HG03139 (cell line): ENCODE measurements at regions not wholly inside any gene's neighbourhood (a gene's known extent, or its start where the extent isn't known, plus 50 kb on each side); places are given as distances from the start of the nearest gene placed in this dataset.
"Not testable (repeated sequence)": the region's sequence is repeated elsewhere in the genome, so short reads cannot be mapped to it uniquely, and the experiment has no call there.

Source experiments
- ATAC-seq: cut with Tn5 transposase; IDR thresholded peaks from one replicate; pipeline ENCODE4 v1.9.1; 2021; ENCODE audit not compliant: unreplicated experiment

DNA sequence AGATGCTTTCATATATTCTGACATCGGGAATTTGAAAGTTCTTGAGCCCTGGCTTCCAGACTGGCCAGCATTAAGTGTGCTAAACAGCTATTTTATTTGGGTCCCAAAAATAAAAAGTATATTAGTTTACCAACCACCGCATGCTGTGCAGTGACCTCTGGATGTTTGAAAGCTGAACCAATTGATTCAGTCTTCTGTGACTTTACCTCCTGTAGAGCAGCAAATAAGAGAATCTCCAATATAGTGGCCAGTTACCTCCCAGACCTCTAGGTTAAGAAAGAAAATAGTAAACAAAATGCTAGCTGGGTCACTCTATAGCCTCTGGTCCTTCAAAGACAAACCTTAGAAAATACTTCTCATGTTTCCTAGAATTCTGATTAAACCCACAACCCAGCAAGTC is 424.6 kb upstream of the NFE2L3 start:
- no peak for ATAC-seq

DNA sequence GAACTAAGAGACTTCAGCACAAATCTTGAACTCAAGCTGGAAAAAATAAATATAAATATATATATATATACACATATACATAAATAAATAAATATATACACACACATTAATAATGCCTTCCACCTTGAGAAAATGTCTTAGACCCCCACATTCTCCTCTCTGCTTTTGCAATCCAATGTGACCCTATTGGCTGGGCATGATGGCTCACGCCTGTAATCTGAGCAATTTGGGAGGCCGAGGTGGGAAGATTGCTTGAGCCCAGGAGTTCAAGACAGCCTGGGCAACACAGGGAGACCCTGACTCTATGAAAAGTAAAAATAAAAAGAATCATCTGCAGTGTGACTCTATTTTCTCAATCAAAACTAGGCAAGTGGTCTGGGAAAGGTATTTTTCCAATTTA is 424.1 kb upstream of the NFE2L3 start:
- no peak for ATAC-seq

DNA sequence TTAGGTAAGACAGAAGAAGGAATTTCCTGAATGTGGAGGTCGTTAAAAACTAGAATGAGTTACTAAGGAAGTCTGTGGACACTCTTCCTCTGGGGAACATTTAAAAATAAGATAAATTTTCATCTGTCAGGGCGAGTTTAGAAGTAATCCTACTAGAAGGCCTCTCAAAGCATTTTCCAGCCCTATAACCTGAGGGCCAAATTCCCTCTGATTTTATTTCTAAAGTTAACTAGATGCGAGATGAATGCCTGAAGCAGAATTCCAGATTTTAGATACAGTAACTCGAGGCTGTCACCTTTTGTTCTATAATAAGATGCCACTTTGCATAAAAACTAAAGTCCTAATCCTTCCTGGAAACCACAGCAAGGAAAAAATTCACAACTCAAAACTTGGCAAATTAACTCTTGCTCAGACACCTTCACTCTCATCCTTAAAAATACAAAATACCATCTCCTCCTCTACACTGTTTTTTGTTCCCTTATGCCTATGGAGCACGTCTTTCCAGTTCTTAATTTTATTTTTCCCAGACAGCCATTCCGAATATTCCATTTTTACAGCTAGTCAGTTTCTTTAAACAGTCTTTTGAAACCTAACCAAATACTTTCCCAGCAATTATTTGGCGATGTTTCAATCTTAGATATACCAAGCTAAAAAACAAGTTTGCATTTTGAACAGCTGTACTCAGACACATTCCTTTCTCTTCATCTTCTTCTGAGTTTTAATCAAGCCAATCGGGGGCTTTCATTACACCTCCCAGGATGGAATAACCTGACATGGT is 420.7 kb upstream of the NFE2L3 start:
- ATAC-seq = no peak

DNA sequence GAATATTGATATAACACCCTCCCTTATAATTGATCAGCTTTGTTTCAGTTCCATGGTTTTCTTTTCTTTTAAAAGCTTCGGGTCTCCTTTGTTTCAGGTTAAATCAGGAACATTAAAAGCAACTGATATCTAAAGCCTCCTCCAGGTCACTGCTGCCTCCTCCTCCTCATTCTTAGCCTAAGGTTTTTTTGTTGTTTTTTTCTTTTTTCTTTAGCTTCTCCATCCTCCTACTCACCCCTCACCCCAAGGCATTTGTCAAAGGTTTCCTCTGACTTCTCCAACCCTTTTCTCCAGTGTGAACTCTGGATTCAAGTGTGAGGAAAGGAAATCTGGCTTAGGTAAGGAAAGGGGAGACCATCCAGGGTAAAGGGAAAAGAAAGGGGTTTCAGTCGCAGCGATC is 420.2 kb upstream of the NFE2L3 start:
- ATAC-seq = no peak

DNA sequence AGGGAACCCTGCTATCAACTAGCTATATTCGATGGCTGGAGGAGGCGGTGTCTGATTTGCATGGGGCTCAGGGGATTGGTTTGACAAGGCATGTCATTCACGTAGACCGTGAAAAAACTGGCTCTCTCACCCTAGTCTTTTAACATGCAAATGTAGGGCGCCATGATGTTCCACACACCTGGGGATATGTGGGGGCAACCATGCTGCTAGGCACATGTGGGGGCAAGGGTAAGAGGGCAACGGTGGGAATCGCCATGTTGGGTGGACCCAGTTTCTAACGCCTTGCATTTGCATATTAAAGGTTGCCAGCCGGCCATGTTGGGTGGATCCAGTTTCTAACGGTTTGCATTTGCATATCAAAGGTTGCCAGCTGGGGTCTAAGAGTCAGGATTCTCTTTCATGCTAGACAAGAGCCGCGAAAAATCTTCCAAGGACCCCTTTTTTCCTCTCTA is 419.2 kb upstream of the NFE2L3 start:
- ATAC-seq = no peak

DNA sequence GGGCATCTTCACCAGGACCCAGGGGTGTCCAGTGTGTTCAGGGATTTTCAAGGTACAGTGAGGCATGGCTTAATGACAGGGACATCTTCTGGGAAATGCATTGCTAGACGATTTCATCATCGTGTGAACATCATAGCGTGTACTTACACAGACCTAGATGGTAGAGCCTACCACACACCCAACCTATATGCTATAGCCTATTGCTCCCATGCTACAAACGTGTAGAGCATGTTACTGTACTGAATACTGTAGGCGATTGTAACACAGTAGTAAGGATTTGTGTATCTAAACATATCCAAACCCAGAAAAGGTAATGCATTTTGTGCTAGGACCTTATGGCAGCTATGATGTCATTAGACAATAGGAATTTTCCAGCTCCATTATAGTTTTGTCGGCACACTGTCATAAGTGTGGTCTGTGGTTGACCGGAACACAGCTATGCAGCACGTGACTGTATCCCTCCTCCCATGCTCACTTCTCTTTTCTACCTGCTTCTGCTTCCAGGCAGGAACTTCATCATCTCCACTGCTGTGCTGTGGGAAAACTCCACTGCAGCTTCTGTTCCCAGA is 416.2 kb upstream of the NFE2L3 start:
- ATAC-seq = no peak

DNA sequence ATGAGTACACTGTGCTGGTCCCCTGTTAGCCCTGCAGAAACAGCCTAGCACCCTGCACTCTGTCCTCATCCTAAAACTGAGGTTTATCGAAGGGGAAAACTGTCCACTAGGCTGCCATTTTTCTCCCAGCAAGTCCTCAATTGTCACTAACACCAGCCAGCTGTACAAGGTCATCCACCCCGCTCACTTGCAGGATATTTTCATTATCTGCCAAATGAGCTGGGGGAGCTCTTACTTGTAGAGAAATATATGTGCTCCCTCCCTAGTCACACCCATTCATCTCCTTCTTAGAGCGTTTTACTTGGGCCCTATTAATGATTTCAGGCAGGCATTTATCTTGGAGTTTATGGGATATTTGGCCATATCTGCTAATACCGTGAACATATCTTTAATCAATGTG is 413.5 kb upstream of the NFE2L3 start:
- no peak for ATAC-seq

DNA sequence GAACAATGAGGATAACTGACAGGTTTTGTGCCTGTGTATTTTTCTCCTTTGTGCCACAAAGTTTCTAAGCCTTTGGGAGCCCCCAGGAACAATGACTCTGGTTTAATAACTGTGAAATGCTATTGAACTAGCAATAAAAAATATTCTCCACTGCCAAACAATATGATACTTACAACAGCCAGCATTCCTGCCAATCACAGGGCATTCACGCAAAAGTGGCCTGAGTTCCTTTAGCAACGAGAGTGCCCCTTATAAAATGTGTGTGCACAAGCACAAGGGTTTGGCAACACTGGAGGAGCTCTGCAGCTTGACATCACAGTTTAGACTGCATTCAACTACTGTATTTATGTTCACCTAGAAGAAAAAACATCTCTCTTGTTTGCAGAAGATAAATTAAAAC is 412.9 kb upstream of the NFE2L3 start:
- no peak for ATAC-seq

DNA sequence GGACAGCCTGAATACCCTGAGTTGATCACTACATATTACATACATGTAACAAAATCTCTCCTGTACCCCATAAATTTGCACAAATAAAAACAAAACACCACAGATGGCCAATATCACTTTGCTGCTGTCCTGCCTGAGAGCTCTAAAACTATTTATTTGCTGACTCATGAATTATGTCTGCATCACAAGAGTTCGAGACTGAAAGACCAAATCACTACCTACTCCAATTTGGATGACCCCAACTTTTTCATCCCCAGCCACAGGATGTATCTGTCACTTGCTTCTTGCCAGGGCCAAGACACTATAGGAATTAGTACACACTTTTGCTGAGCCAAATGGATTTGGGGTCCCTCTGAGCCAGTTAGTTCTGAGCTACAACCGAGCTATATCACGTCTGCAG is 409.7 kb upstream of the NFE2L3 start:
- no peak for ATAC-seq

DNA sequence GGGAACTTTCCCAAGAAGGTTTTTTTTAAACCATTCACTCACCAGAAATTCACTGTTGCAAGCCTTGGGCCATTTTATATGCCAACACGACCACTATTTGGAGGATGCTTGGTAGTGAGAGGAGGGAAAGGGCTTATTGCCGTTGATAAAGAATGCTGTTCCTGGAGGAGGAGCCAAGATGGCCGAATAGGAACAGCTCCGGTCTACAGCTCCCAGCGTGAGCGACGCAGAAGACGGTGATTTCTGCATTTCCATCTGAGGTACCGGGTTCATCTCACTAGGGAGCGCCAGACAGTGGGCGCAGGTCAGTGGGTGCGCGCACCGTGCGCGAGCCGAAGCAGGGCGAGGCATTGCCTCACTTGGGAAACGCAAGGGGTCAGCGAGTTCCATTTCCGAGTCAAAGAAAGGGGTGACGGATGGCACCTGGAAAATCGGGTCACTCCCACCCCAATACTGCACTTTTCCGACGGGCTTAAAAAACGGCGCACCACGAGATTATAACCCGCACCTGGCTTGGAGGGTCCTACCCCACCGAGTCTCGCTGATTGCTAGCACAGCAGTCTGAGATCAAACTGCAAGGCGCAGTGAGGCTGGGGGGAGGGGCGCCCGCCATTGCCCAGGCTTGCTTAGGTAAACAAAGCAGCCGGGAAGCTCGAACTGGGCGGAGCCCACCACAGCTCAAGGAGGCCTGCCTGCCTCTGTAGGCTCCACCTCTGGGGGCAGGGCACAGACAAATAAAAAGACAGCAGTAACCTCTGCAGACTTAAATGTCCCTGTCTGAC is 408.1 kb upstream of the NFE2L3 start:
- not testable (repeated sequence) for ATAC-seq

DNA sequence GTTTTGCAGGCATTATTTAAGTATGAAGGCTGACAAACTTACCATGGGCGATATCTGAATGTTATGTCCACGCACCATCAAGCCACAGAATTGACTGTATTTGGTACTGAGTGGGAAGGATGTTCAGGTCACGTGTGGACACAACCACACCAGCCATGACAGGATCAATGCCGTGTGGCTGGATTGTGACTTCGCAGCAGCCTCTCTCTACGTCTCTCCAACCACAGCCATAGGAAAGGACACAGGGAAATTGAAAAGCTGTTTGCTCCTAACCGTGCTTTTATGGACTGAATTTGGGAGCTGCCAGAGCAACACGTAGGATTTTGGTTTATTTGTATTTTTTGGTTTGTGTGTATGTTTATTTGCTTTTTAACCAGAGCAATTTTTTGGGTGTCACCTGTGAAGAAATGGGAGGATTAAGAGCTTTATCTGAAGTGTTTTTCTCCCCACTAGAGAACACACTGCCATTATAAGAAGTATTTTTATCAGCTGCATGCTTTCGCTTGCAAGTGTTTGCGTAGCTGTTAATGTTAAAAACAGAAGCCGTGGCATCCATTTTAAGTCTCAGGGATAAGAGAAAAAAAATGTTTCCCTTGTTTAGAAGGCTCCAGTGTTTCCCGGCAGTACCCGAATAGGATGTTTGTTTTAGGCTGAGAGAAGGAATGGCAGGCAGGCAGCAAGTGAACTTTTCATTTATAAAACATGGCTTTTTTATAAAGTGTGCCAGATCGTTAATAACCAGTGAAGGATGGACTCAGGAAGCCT is 401.1 kb upstream of the NFE2L3 start:
- no peak for ATAC-seq

DNA sequence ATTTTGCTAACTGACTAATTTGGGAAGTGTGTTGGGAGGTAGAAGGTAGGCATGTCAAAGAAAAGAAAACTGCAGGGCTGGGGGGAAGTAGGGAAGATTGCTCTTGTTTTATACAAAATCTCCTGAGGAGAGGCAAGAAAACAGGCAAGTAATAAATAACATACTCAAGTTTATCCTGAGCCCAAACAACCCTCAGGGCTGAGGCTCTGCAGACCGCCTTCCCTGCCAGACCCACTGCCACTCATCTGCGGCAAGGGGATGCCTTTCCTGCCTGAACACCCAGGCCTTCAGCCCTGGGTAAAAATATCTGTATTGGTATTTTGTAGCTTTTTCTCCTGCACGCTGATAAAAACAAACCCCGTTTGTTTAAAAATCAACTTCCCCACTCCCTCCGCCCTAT is 399.8 kb upstream of the NFE2L3 start:
- no peak for ATAC-seq

DNA sequence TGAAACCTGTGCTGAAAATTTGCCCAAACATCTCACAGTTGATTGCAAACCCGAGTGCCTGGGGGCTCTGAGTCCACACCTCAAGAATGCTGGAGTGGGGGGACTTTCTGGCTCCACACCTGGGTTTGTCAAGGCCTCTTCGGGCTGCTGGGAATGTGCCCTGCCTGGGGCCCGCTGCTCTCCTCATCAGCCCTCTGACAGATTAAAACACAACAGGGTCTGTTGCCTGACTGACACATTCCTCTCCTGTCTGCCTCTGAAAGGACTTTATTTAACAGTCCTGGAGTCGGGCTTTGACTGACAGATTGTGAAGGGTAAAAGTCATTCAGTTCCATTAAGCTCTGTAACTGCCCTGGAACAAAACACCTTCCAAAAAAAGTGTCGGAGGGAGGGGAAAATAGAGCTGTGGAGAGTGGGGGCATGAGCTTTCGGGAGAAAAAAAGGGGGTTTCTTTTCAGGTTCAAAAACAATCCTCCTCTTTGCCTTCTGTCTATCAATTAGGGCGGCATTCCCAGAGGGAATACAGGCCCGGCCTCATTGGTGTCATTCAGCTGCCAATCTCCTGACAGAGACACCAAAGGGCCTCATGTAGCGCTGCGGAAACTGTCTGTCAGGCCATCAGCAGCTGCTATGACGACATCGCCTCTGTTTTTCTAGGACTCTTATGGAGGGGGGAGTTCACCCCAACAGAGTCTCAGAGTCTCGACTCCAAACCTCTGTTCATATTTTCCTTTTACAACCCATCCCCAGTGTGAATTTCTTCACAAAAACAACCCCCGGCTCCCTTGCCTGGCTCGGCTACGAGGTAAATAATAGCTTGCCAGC is 398.8 kb upstream of the NFE2L3 start:
- ATAC-seq = no peak

DNA sequence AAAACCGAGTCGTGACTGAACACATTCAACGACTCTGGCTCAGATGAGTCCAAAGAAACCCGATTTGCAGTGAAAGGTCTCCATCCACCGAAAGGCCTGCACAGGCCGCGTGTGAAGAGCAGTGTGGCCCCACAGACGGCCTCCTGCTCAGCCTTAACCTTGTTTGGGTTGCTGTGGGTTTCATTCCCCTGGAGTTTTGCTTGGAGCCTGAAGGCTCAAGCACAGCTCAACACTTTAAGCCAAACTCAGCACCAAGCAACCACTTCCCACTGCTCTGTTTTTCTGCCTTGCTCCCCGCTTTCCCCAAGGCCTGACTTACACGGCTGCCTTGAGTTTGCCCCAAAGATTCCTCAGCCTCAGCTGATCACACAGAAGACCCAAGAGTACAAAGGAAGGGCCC is 398.2 kb upstream of the NFE2L3 start:
- ATAC-seq = no peak

DNA sequence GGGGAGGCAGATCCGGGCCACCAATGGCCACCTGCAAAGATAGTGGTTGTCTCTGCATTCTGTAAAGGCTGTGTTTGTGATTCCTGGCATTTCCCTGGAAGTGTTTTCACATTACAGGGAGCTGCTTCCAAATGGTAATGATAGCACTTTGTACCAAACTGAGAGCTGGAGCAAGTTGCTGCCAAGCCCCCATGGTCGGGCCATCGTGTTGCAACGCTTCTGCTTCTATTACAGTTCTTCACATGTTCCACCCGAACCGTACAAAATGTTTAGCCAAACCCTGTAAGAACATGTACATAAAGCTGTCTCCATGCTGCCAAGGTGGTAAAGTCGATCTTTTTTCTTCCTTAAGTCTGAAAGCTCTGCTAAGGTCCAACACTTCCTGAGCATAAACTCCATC is 397.7 kb upstream of the NFE2L3 start:
- no peak for ATAC-seq

DNA sequence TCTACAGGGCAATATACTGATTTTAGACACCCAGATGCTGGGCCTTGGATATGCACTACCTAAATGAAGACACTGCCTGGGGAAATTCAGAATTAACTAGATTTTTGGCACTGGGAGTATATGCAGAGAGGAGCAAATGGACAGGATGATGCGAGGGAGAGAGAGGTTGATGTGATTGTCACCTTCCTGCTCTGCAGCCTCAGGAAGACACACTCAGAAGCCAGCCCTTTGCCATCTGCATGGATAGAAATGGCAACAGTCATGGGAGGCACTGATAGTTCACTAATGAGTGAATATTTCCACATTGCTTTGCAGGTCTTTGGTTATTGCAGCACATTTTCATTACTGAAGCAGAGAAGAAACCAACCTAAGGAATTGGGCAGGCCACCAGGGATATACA is 397.2 kb upstream of the NFE2L3 start:
- ATAC-seq = no peak

DNA sequence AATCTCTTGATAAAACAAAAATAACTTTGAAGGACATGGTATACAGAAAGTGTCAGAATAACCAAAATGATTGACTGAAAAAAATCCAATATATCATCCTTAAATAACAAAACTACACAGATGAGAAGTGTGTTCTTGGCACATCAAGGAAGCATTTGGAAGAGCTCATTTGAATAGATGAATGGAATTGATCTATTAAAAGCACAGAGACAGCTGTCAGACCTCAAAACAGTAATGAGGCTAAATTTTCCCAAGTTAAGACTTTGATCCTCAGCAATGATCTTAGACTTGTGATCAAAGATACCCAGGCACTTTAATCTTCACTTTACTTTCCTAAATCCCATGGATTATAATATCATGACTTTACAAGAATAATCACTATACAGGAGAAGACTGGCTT is 395.4 kb upstream of the NFE2L3 start:
- ATAC-seq = no peak

DNA sequence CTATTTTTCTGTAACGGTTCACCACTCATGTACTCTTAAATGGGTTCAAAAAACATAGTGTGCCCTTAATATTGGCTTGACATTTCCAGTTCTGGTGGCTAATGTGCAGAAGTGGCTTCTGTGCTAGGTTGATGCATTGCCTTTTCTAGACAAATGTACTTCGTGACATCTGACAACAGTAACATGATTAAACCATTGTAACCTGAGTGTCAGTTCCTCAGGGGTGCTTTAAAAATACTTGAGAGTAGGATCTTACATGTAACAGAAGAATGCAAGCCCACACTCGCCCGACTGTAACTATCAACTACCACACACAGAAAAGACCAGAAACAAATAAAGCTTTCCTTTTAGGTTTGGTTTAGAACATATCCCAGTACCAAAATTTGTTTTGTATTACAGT is 393.4 kb upstream of the NFE2L3 start:
- ATAC-seq = no peak

DNA sequence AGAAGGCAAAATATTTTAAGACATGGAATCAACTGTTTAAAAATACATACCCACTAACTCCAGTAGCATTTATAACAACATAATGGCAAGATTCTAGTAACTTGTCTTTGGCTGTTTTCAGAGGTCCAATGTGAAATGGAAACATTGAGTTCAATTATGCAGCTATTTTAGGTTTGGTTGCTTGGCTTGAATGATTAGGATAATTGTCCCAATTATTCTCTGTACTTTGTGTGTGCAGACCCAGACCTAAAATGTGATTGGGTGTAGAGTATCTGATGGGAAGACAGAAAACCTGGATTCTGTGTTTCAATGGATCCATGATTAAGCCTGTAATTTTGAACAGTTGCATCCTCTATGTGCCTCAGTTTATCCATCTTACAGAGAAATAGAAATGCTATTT is 392.7 kb upstream of the NFE2L3 start:
- no peak for ATAC-seq

DNA sequence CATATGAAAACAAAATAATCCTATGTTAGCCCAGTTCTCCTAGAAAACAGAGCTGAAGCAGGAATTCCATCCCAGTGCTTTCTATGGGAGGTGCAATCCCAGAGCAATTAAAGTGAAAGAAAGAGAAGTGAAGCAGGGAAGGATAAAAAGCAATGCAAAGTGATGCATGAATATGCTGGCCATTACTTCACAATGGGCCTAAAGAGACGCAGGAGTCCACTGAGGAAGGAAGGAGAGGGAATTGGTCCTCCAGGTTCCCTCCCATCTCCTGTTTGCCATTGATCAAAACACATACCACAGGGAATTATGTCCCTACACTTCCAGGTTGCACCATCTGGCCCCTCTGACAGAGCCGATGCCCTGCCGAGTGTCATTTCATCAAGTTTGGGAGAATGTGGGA is 392.2 kb upstream of the NFE2L3 start:
- no peak for ATAC-seq
